ENCODE measurements at regions not wholly inside any gene's neighbourhood (a gene's known extent, or its start where the extent isn't known, plus 50 kb on each side); places are given as distances from the start of the nearest gene placed in this dataset.

- no peaks in the 10 kb centered on the region for H3K27me3 ChIP-seq
- intact Hi-C loops (cut with DNase I) = no loop called here
- 71 to 79% methylated on average over 2 of the region's 2 CpGs for WGBS, 2 donors
- H3K9me3 ChIP-seq = no peaks in the 10 kb centered on the region
- DNase-seq (no peak), ATAC-seq (no peak)
- TF ChIP-seq POLR2A (IDR thresholded peaks at IDR 0.05) (no peak), CTCF (IDR thresholded peaks at IDR 0.05) (no peak)
- no peak overlapping the region for H3K4me3 ChIP-seq
- no peaks in the 10 kb centered on the region for H3K4me1 ChIP-seq
- H3K36me3 ChIP-seq (replicated peaks in 1 of 2; ENCODE audit: insufficient read depth in 1 of 2, low read depth in 2 of 2) = no peaks in the 10 kb centered on the region
- H3K27ac ChIP-seq = no peak overlapping the region
Observed at GRCh38 chr7:10156972-10157371, 816.7 kb upstream of the PHF14 start.

- ATAC-seq (no peak), DNase-seq (no peak)
- H3K4me1 ChIP-seq = no peaks in the 10 kb centered on the region
- no peak overlapping the region for H3K4me3 ChIP-seq
- H3K36me3 ChIP-seq (replicated peaks in 1 of 2; ENCODE audit: insufficient read depth in 1 of 2, low read depth in 2 of 2) = no peaks in the 10 kb centered on the region
- intact Hi-C loops (cut with DNase I) = no loop called here
- no peaks in the 10 kb centered on the region for H3K9me3 ChIP-seq
- H3K27ac ChIP-seq = no peak overlapping the region
- no peaks in the 10 kb centered on the region for H3K27me3 ChIP-seq
- WGBS, 2 donors = 55 to 64% methylated on average over 2 of the region's 2 CpGs
- TF ChIP-seq CTCF (IDR thresholded peaks at IDR 0.05) (no peak), POLR2A (IDR thresholded peaks at IDR 0.05) (no peak)
Observed at GRCh38 chr7:10181996-10182395, 791.7 kb upstream of the PHF14 start.

- DNase-seq (no peak), ATAC-seq (no peak)
- Histone ChIP-seq H3K4me3 (no peak overlapping the region), H3K27me3 (no peaks in the 10 kb centered on the region), H3K27ac (no peak overlapping the region), H3K36me3 (replicated peaks in 1 of 2; ENCODE audit: insufficient read depth in 1 of 2, low read depth in 2 of 2) (no peaks in the 10 kb centered on the region), H3K9me3 (no peaks in the 10 kb centered on the region), H3K4me1 (no peaks in the 10 kb centered on the region)
- TF ChIP-seq CTCF (IDR thresholded peaks at IDR 0.05) = no peak
- TF ChIP-seq POLR2A (IDR thresholded peaks at IDR 0.05) = no peak
- intact Hi-C loops (cut with DNase I) = no loop called here
- WGBS, 2 donors = 88 to 91% methylated on average over 3 of the region's 3 CpGs
Observed at GRCh38 chr7:10192074-10192473, 781.6 kb upstream of the PHF14 start.

- TF ChIP-seq CTCF (IDR thresholded peaks at IDR 0.05) (no peak), POLR2A (IDR thresholded peaks at IDR 0.05) (no peak)
- no peak overlapping the region for H3K27ac ChIP-seq
- 5 to 11% methylated on average over 1 of the region's 1 CpG for WGBS, 2 donors
- no peaks in the 10 kb centered on the region for H3K27me3 ChIP-seq
- H3K36me3 ChIP-seq (replicated peaks in 1 of 2; ENCODE audit: insufficient read depth in 1 of 2, low read depth in 2 of 2) = no peaks in the 10 kb centered on the region
- intact Hi-C loops (cut with DNase I) = no loop called here
- H3K4me1 ChIP-seq = peaks cover 11% of the 10 kb centered on the region
- H3K9me3 ChIP-seq = no peaks in the 10 kb centered on the region
- no peak overlapping the region for H3K4me3 ChIP-seq
- DNase-seq (peak in 3 of 4 donors; percentile 12 to 42 (median 16)), ATAC-seq (peak; percentile 38)
Observed at GRCh38 chr7:10205696-10206095, 768.0 kb upstream of the PHF14 start.

- H3K4me3 ChIP-seq = no peak overlapping the region
- WGBS, 2 donors = 82 to 90% methylated on average over 4 of the region's 4 CpGs
- no peak overlapping the region for H3K27ac ChIP-seq
- TF ChIP-seq CTCF (IDR thresholded peaks at IDR 0.05) (no peak), POLR2A (IDR thresholded peaks at IDR 0.05) (no peak)
- peaks cover 11% of the 10 kb centered on the region for H3K4me1 ChIP-seq
- intact Hi-C loops (cut with DNase I) = no loop called here
- no peaks in the 10 kb centered on the region for H3K27me3 ChIP-seq
- ATAC-seq = no peak
- peaks cover 0 to 5% (median 0%) of the 10 kb centered on the region in 3 donors for H3K9me3 ChIP-seq
- no peak for DNase-seq
- no peaks in the 10 kb centered on the region for H3K36me3 ChIP-seq (replicated peaks in 1 of 2; ENCODE audit: insufficient read depth in 1 of 2, low read depth in 2 of 2)
Observed at GRCh38 chr7:10210000-10210399, 763.7 kb upstream of the PHF14 start.
